HUES64 (cell line): ENCODE measurements at regions not wholly inside any gene's neighbourhood (a gene's known extent, or its start where the extent isn't known, plus 50 kb on each side); places are given as distances from the start of the nearest gene placed in this dataset.

ENCODE experiments used
- H3K27ac ChIP-seq: 2 replicates; pipeline ENCODE4 v1.7.0; 2013; ENCODE audit warnings: low read depth, low read length, inconsistent platforms
- H3K27me3 ChIP-seq: 2 replicates; pipeline ENCODE4 v1.6.1; 2013; ENCODE audit warnings: mild to moderate bottlenecking, low read length; ENCODE audit not compliant: insufficient read depth
- H3K36me3 ChIP-seq: 2 replicates; pipeline ENCODE4 v1.6.1; 2013; ENCODE audit warnings: mild to moderate bottlenecking, low read length; ENCODE audit not compliant: insufficient read depth
- H3K4me1 ChIP-seq: 2 replicates; pipeline ENCODE4 v1.6.1; 2013; ENCODE audit warnings: mild to moderate bottlenecking, low read length, moderate library complexity; ENCODE audit not compliant: insufficient read depth
- H3K4me3 ChIP-seq: 2 replicates; pipeline ENCODE4 v1.5.1; 2013; ENCODE audit warnings: mild to moderate bottlenecking, low read length, moderate library complexity
- H3K9ac ChIP-seq: 2 replicates; pipeline ENCODE4 v1.6.1; 2013; ENCODE audit warnings: mild to moderate bottlenecking, low read depth, low read length
- H3K9me3 ChIP-seq: 2 replicates; pipeline ENCODE4 v1.6.1; 2013; ENCODE audit warnings: low read depth, low read length; ENCODE audit not compliant: insufficient read depth
- WGBS: fragments of 150-250, 120-280 bp; methylation state at CpG from one replicate; pipeline ENCODE4 v1.1.7; 2013; ENCODE audit warnings: missing lambda C conversion rate; 5-methylcytosine and 5-hydroxymethylcytosine counted together

DNA sequence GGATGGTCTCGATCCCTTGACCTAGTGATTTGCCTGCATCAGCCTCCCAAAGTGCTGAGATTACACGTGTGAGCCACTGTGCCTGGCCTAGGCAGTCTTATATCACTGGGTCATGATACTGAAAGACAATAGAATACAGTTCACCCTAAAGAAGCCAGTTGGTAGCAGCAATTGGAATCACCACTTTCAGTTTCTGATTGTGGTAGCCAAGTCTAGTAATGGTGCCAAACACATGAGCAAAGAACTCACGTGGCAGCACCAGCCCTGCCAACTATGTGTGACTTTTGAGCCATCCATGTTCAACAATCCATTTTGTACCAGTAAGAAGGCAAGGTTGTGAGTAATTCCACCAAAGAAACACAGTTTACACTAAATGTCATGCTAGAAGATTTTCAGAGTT is 548.4 kb downstream of the KLHL13 start:
- whole genome bisulfite sequencing, result 86% methylated on average over 3 of the region's 3 CpGs
- no peaks in the 10 kb centered on the region for H3K36me3 ChIP-seq
- H3K27me3 ChIP-seq, result no peaks in the 10 kb centered on the region
- no peak overlapping the region for H3K9ac ChIP-seq
- no peak overlapping the region for H3K4me3 ChIP-seq
- no peaks in the 10 kb centered on the region for H3K9me3 ChIP-seq
- H3K27ac ChIP-seq, result no peak overlapping the region
- H3K4me1 ChIP-seq, result no peaks in the 10 kb centered on the region

- 93% methylated on average over 2 of the region's 3 CpGs for WGBS
- no peaks in the 10 kb centered on the region for H3K4me1 ChIP-seq
- H3K9me3 ChIP-seq, result no peaks in the 10 kb centered on the region
- no peaks in the 10 kb centered on the region for H3K27me3 ChIP-seq
- H3K36me3 ChIP-seq, result no peaks in the 10 kb centered on the region
- no peak overlapping the region for H3K27ac ChIP-seq
- H3K4me3 ChIP-seq, result no peak overlapping the region
- no peak overlapping the region for H3K9ac ChIP-seq
Measured at GRCh38 chrX:117543885-117544284, 572.7 kb downstream of the KLHL13 start.

DNA sequence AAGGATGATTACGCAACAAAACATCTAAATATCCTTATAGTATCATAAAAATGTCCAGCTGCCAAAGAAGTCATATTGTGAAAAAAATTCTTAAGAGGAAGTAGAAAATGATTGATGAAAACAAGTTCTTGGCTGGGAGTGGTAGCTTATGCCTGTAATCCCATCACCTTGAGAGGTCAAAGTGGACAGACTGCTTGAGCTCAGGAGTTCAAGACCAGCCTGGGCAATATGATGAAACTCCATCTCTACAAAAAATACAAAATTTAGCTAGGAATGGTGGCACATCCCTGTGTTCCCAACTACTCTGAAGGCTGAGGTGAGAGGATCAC is 577.6 kb downstream of the KLHL13 start:
- H3K27me3 ChIP-seq, result no peaks in the 10 kb centered on the region
- no peaks in the 10 kb centered on the region for H3K4me1 ChIP-seq
- H3K4me3 ChIP-seq, result no peak overlapping the region
- no peaks in the 10 kb centered on the region for H3K9me3 ChIP-seq
- H3K36me3 ChIP-seq, result no peaks in the 10 kb centered on the region
- H3K9ac ChIP-seq, result no peak overlapping the region
- H3K27ac ChIP-seq, result no peak overlapping the region
- no CpG with 5 or more reads among the region's 1 CpG for WGBS

DNA sequence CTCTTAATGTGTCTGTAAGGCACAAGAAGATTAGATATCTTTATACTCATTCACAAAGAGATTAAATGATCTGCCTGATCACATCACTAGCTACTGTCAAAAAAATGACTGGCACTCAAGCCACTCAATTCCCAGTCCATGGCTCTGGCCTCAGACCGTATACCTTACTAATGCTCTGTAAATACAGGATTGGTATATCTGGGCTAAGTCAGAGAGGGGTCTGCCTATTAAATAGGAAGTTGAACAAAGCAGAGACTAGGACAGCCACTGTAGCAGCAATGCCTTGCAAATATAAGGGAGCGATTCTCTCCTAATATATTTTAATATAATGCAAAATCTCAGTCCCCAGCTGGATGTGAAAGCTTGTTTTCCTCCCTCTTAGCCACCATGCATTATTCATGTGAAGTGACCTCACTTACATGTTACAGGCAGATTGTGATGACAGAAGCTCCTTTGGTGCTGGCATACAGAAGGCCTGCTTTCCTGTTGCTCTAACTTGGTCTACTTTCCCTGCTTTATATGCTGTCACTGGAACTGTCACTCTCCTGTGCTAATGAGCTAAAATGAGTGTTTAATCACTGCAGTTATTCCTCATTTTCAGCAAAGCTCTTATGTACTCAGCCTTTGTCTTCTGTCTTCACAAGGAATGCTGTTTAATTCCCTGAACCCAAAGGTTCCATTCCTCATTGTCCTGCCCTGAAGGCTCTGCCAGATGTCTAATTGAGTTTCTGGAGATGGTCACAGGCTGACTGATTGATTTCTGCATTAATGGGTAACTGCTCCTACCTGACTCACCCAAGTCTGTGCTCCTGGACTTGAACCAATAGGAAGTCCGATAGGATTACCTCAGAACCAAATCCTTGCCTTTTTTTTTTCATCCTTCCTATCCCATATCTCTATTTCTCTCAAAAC is 578.2 kb downstream of the KLHL13 start:
- no peak overlapping the region for H3K9ac ChIP-seq
- no peaks in the 10 kb centered on the region for H3K4me1 ChIP-seq
- no peaks in the 10 kb centered on the region for H3K27me3 ChIP-seq
- H3K36me3 ChIP-seq, result no peaks in the 10 kb centered on the region
- no peak overlapping the region for H3K27ac ChIP-seq
- no peaks in the 10 kb centered on the region for H3K9me3 ChIP-seq
- WGBS, result 90% methylated on average over 1 of the region's 3 CpGs
- H3K4me3 ChIP-seq, result no peak overlapping the region

DNA sequence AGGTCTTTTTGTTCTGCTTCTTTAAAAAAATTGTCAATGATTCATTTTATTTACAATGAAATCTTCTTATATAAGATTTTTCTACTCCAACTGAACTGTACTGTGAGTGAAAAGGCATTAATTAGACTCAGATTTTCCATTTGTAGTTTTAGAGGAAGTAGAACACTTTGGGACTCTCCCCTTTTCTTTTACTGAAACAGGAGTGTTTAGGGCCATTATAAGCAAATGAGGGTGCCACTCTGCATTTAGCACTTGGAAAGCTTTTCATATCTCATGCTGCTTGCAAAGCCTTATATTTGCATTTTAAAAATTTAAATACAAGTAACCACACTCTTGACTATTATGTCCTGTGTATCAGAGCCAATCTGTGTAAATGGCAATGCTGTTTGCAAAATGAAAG is 584.3 kb downstream of the KLHL13 start:
- no peaks in the 10 kb centered on the region for H3K4me1 ChIP-seq
- H3K36me3 ChIP-seq, result no peaks in the 10 kb centered on the region
- no peak overlapping the region for H3K27ac ChIP-seq
- H3K27me3 ChIP-seq, result no peaks in the 10 kb centered on the region
- H3K4me3 ChIP-seq, result no peak overlapping the region
- no peaks in the 10 kb centered on the region for H3K9me3 ChIP-seq
- no peak overlapping the region for H3K9ac ChIP-seq

- no peaks in the 10 kb centered on the region for H3K36me3 ChIP-seq
- no peak overlapping the region for H3K4me3 ChIP-seq
- no peak overlapping the region for H3K9ac ChIP-seq
- H3K9me3 ChIP-seq, result no peaks in the 10 kb centered on the region
- no peaks in the 10 kb centered on the region for H3K27me3 ChIP-seq
- H3K4me1 ChIP-seq, result no peaks in the 10 kb centered on the region
- no peak overlapping the region for H3K27ac ChIP-seq
- 92% methylated on average over 3 of the region's 4 CpGs for WGBS
Measured at GRCh38 chrX:117522725-117523700, 593.6 kb downstream of the KLHL13 start.

DNA sequence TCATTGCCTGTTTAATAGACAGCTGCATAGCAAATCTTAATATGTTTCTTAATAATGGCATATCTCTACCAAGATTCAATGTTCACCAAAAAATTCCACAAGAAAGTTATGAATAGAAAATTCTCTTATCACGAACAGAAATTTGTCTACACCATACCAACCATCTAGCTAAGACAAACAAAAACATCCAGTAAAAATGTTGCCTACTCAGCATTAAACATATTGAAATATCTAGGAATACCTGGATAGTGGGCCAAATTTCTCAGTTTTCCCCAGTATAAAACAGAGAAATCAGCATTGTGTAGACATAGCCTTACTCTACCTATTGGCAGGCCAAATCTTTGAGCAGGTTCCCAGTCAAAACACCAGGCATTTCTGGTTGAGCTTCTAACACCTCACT is 598.6 kb downstream of the KLHL13 start:
- Histone ChIP-seq H3K27me3 (no peaks in the 10 kb centered on the region), H3K4me1 (no peaks in the 10 kb centered on the region), H3K4me3 (no peak overlapping the region), H3K27ac (no peak overlapping the region), H3K36me3 (no peaks in the 10 kb centered on the region), H3K9ac (no peak overlapping the region), H3K9me3 (no peaks in the 10 kb centered on the region)
- 100% methylated on average over 1 of the region's 1 CpG for WGBS

GRCh38 chrX:117511379-117511778 is 605.2 kb downstream of the KLHL13 start:
- Histone ChIP-seq H3K27ac (no peak overlapping the region), H3K36me3 (no peaks in the 10 kb centered on the region), H3K9me3 (no peaks in the 10 kb centered on the region), H3K27me3 (no peaks in the 10 kb centered on the region), H3K4me1 (no peaks in the 10 kb centered on the region), H3K4me3 (no peak overlapping the region), H3K9ac (no peak overlapping the region)

GRCh38 chrX:117510453-117510852 is 606.2 kb downstream of the KLHL13 start:
- Histone ChIP-seq H3K36me3 (no peaks in the 10 kb centered on the region), H3K9me3 (no peaks in the 10 kb centered on the region), H3K27me3 (no peaks in the 10 kb centered on the region), H3K9ac (no peak overlapping the region), H3K27ac (no peak overlapping the region), H3K4me3 (no peak overlapping the region), H3K4me1 (no peaks in the 10 kb centered on the region)
- 32% methylated on average over 3 of the region's 3 CpGs for WGBS

DNA sequence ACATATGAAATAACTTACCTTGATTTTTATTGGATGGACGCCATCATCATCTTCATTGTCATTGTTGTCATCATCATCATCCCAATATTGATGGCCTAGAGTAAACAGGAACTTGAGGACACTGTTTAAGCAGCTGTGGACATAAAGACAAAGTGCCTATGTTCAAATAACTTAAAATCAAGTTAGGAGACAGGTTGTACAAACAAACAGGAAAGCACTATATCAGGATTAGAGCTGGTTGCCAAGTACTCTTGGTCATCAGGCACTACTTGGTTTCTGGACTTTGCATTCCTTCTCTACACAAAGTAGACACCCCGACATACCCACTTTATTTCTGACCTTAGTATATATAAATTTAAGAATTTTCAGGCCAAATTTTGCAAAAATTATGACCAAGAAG is 608.6 kb downstream of the KLHL13 start:
- Histone ChIP-seq H3K9me3 (no peaks in the 10 kb centered on the region), H3K36me3 (no peaks in the 10 kb centered on the region), H3K4me3 (no peak overlapping the region), H3K27me3 (no peaks in the 10 kb centered on the region), H3K9ac (no peak overlapping the region), H3K4me1 (no peaks in the 10 kb centered on the region), H3K27ac (no peak overlapping the region)
- WGBS, result no CpG with 5 or more reads among the region's 2 CpGs

GRCh38 chrX:117487421-117487820 is 629.2 kb downstream of the KLHL13 start:
- Histone ChIP-seq H3K4me1 (no peaks in the 10 kb centered on the region), H3K36me3 (no peaks in the 10 kb centered on the region), H3K27ac (no peak overlapping the region), H3K27me3 (no peaks in the 10 kb centered on the region), H3K9ac (no peak overlapping the region), H3K9me3 (no peaks in the 10 kb centered on the region), H3K4me3 (no peak overlapping the region)
- WGBS, result 100% methylated on average over 1 of the region's 1 CpG
